NCI-H2196 (cell line): ENCODE measurements at regions not wholly inside any gene's neighbourhood (a gene's known extent, or its start where the extent isn't known, plus 50 kb on each side); places are given as distances from the start of the nearest gene placed in this dataset.

ENCODE experiments used
- DNase-seq: peaks from one replicate; lab custom pipeline; 2025; ENCODE audit not compliant: unreplicated experiment; lab: John Stamatoyannopoulos, UW

- DNase-seq: no peak
Measured at GRCh38 chr4:73929278-73929677, 52.5 kb downstream of the PF4 start.

GRCh38 chr4:73923631-73923937 lies 54.4 kb downstream of the CXCL1 start:
- DNase-seq: no peak

GRCh38 chr4:73922766-73923630 lies 53.8 kb downstream of the CXCL1 start:
- peak; percentile 6 for DNase-seq

GRCh38 chr4:73922317-73922716 lies 53.1 kb downstream of the CXCL1 start:
- DNase-seq: no peak
